SK-N-SH (cell line): ENCODE measurements at regions not wholly inside any gene's neighbourhood (a gene's known extent, or its start where the extent isn't known, plus 50 kb on each side); places are given as distances from the start of the nearest gene placed in this dataset.

Experiments used
- CTCF ChIA-PET: fragments of 300-600, 350-600 bp; formaldehyde crosslinking; extraction: SDS; loops from one replicate; lab custom pipeline; 2021; lab: Yijun Ruan, JAX
- POLR2A ChIA-PET: fragments of 350-600 bp; sonication (Branson Sonifier 250); formaldehyde crosslinking; extraction: SDS; loops from one replicate; lab custom pipeline; 2020; ENCODE audit warnings: antibody characterized with exemption, inconsistent platforms; lab: Yijun Ruan, JAX
- DNase-seq: peaks from one replicate; pipeline ENCODE4 v3.0.0; 2012
- H2AFZ ChIP-seq: fragments of 200-600 bp; sonication (generic); 2 replicates; pipeline ENCODE4 v1.8.1; 2016; ENCODE audit warnings: antibody characterized with exemption, mild to moderate bottlenecking, low read depth
- H3F3A ChIP-seq: fragments of 200-600 bp; sonication (generic); replicated peaks from 2 replicates; pipeline ENCODE3; 2016; ENCODE audit warnings: antibody characterized with exemption, mild to moderate bottlenecking; ENCODE audit not compliant: insufficient read depth
- H3K27ac ChIP-seq, 2 experiments: fragments of 200-500 bp in 1 of 2; fragments of 200-600 bp in 1 of 2; sonication (Bioruptor generic) in 1 of 2; sonication (generic), shearing (Covaris generic) in 1 of 2; 2 replicates each; pipeline versions ENCODE4 v1.5.1 to v1.6.1; 2014 to 2016; ENCODE audit warnings: low read depth in 2 of 2, inconsistent platforms in 1 of 2, low read length in 1 of 2, mild to moderate bottlenecking in 1 of 2, mixed read lengths in 1 of 2
- H3K27me3 ChIP-seq: fragments of 200-600 bp; sonication (generic), shearing (Covaris generic); 2 replicates; pipeline ENCODE4 v1.6.1; 2016; ENCODE audit warnings: mixed run types; ENCODE audit not compliant: insufficient read depth
- H3K36me3 ChIP-seq, 2 experiments: fragments of 200-500 bp in 1 of 2; fragments of 200-600 bp in 1 of 2; sonication (Bioruptor generic) in 1 of 2; sonication (generic) in 1 of 2; replicated peaks in 1 of 2; 2 replicates each; pipeline versions ENCODE3 to v1.5.1; 2014 to 2016; ENCODE audit warnings: low read length in 1 of 2, mild to moderate bottlenecking in 1 of 2; ENCODE audit not compliant: insufficient read depth in 2 of 2, control insufficient read depth in 1 of 2
- H3K4me1 ChIP-seq, 2 experiments: fragments of 200-500 bp in 1 of 2; fragments of 200-600 bp in 1 of 2; sonication (Bioruptor generic) in 1 of 2; sonication (generic), shearing (Covaris generic) in 1 of 2; 2 replicates each; pipeline versions ENCODE4 v1.5.1 to v1.6.1; 2014 to 2016; ENCODE audit warnings: low read depth in 1 of 2, low read length in 1 of 2, mixed run types in 1 of 2; ENCODE audit not compliant: insufficient read depth in 2 of 2, control insufficient read depth in 1 of 2
- H3K4me2 ChIP-seq: fragments of 200-600 bp; sonication (generic), shearing (Covaris generic); 2 replicates; pipeline ENCODE4 v1.6.1; 2017; ENCODE audit warnings: mixed run types
- H3K4me3 ChIP-seq, 2 experiments: fragments of 200-500 bp in 1 of 2; fragments of 200-600 bp in 1 of 2; sonication (Bioruptor generic) in 1 of 2; sonication (generic), shearing (Covaris generic) in 1 of 2; 2 replicates each; pipeline versions ENCODE4 v1.5.1 to v1.8.1; 2014 to 2016; ENCODE audit warnings: low read depth in 2 of 2, inconsistent platforms in 1 of 2, low read length in 1 of 2, mild to moderate bottlenecking in 1 of 2, mixed read lengths in 1 of 2, moderate library complexity in 1 of 2
- H3K79me2 ChIP-seq: fragments of 200-600 bp; sonication (generic); 2 replicates; pipeline ENCODE4 v1.8.1; 2017; ENCODE audit warnings: mild to moderate bottlenecking; ENCODE audit not compliant: insufficient read depth
- H3K9ac ChIP-seq: fragments of 200-600 bp; sonication (generic); 2 replicates; pipeline ENCODE4 v1.6.1; 2017; ENCODE audit warnings: mixed run types
- H3K9me2 ChIP-seq: fragments of 200-600 bp; sonication (generic); 2 replicates; pipeline ENCODE4 v1.6.1; 2017; ENCODE audit warnings: mixed run types
- H3K9me3 ChIP-seq: fragments of 200-600 bp; sonication (generic); 2 replicates; pipeline ENCODE4 v1.6.1; 2017; ENCODE audit warnings: mixed run types, mild to moderate bottlenecking, moderate library complexity
- H4K20me1 ChIP-seq: fragments of 200-600 bp; sonication (generic); 2 replicates; pipeline ENCODE4 v1.6.1; 2017; ENCODE audit warnings: mild to moderate bottlenecking, mixed run types; ENCODE audit not compliant: insufficient read depth
- CTCF ChIP-seq: fragments of 200-600 bp; sonication (generic); IDR thresholded peaks from 2 replicates; pipeline ENCODE4 v1.6.1; 2017; ENCODE audit warnings: antibody characterized with exemption, mild to moderate bottlenecking, moderate library complexity
- EP300 ChIP-seq, 2 experiments: IDR thresholded peaks; 2 replicates each; pipeline versions ENCODE4 v1.4.0 to v1.6.1; 2012; ENCODE audit warnings: borderline replicate concordance in 1 of 2, low read depth in 1 of 2, low read length in 1 of 2
- FOSL2 ChIP-seq: IDR thresholded peaks from 2 replicates; pipeline ENCODE4 v1.4.0; 2012; ENCODE audit warnings: low read depth, mild to moderate bottlenecking, moderate library complexity, borderline replicate concordance
- JUND ChIP-seq: IDR thresholded peaks from 2 replicates; pipeline ENCODE4 v1.4.0; 2012
- MEF2A ChIP-seq: IDR thresholded peaks from 2 replicates; pipeline ENCODE4 v1.4.0; 2012; ENCODE audit warnings: low read depth, borderline replicate concordance
- MXI1 ChIP-seq: IDR thresholded peaks from 2 replicates; pipeline ENCODE4 v1.6.1; 2012; ENCODE audit warnings: mild to moderate bottlenecking, low read depth, low read length, improper control_type of control experiment
- NRF1 ChIP-seq: IDR thresholded peaks from 2 replicates; pipeline ENCODE4 v1.6.1; 2012; ENCODE audit warnings: low read depth, mild to moderate bottlenecking, low read length
- RCOR1 ChIP-seq: fragments of 150-350 bp; IDR thresholded peaks from 2 replicates; pipeline ENCODE4 v1.6.1; 2017; ENCODE audit warnings: antibody characterized with exemption, low read length
- RXRA ChIP-seq: IDR thresholded peaks from 2 replicates; pipeline ENCODE4 v1.4.0; 2012; ENCODE audit warnings: low read depth, mild to moderate bottlenecking, borderline replicate concordance
- SMC3 ChIP-seq: IDR thresholded peaks from 2 replicates; pipeline ENCODE4 v1.6.1; 2012; ENCODE audit warnings: low read depth, low read length, improper control_type of control experiment
- TCF12 ChIP-seq: IDR thresholded peaks from 2 replicates; pipeline ENCODE4 v1.4.0; 2012
- TEAD4 ChIP-seq: IDR thresholded peaks from 2 replicates; pipeline ENCODE4 v1.4.0; 2012; ENCODE audit warnings: mild to moderate bottlenecking, borderline replicate concordance; ENCODE audit not compliant: insufficient read depth
- YY1 ChIP-seq: IDR thresholded peaks from 2 replicates; pipeline ENCODE4 v1.4.0; 2012; ENCODE audit warnings: low read depth, mild to moderate bottlenecking
- WGBS: methylation state at CpG from one replicate; pipeline ENCODE4 v1.1.6; 2017; ENCODE audit warnings: low lambda C conversion rate; 5-methylcytosine and 5-hydroxymethylcytosine counted together
- TF ChIP-seq, protein P1 (sequence below): IDR thresholded peaks from 2 replicates; pipeline ENCODE4; 2012
- TF ChIP-seq, protein P2 (sequence below): IDR thresholded peaks from 2 replicates; pipeline ENCODE4 v1.4.0; 2012; ENCODE audit warnings: low read depth, borderline replicate concordance

- TF ChIP-seq MXI1 (no peak), JUND (no peak), NRF1 (no peak)
- TF ChIP-seq, protein P1, sequence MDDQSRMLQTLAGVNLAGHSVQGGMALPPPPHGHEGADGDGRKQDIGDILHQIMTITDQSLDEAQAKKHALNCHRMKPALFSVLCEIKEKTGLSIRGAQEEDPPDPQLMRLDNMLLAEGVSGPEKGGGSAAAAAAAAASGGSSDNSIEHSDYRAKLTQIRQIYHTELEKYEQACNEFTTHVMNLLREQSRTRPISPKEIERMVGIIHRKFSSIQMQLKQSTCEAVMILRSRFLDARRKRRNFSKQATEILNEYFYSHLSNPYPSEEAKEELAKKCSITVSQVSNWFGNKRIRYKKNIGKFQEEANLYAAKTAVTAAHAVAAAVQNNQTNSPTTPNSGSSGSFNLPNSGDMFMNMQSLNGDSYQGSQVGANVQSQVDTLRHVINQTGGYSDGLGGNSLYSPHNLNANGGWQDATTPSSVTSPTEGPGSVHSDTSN = no peak
These were observed 262.3 kb upstream of the SOX4 start (continued) for GRCh38 chr6:21331235-21331634.

- no peaks in the 10 kb centered on the region for H3K79me2 ChIP-seq
- no peak for TF ChIP-seq SMC3
- no peak for TF ChIP-seq FOSL2
- TF ChIP-seq, protein P2, sequence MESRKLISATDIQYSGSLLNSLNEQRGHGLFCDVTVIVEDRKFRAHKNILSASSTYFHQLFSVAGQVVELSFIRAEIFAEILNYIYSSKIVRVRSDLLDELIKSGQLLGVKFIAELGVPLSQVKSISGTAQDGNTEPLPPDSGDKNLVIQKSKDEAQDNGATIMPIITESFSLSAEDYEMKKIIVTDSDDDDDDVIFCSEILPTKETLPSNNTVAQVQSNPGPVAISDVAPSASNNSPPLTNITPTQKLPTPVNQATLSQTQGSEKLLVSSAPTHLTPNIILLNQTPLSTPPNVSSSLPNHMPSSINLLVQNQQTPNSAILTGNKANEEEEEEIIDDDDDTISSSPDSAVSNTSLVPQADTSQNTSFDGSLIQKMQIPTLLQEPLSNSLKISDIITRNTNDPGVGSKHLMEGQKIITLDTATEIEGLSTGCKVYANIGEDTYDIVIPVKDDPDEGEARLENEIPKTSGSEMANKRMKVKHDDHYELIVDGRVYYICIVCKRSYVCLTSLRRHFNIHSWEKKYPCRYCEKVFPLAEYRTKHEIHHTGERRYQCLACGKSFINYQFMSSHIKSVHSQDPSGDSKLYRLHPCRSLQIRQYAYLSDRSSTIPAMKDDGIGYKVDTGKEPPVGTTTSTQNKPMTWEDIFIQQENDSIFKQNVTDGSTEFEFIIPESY = no peak
- TF ChIP-seq NRF1 = no peak
- TF ChIP-seq CTCF = no peak
- no peak for TF ChIP-seq RXRA
- no peak for TF ChIP-seq EP300 (IDR thresholded peaks at IDR 0.05; ENCODE audit: borderline replicate concordance in 1 of 2, low read depth in 1 of 2, low read length in 1 of 2)
- no peak for TF ChIP-seq RCOR1
- POLR2A ChIA-PET = no interaction called here
- no peaks in the 10 kb centered on the region for H3K27me3 ChIP-seq
- no peaks in the 10 kb centered on the region for H4K20me1 ChIP-seq
- WGBS = 80% methylated on average over 5 of the region's 5 CpGs
- no peak overlapping the region for H3K4me3 ChIP-seq
- DNase-seq = no peak
- no peaks in the 10 kb centered on the region for H3K9me3 ChIP-seq
- H3K4me2 ChIP-seq = no peak overlapping the region
- peaks cover 0 to 3% of the 10 kb centered on the region in 2 experiments; a peak in 1 of 4 replicates for H3K4me1 ChIP-seq
- no peaks in the 10 kb centered on the region for H3F3A ChIP-seq
- H3K36me3 ChIP-seq = no peaks in the 10 kb centered on the region
- CTCF ChIA-PET = no interaction called here
- H3K9ac ChIP-seq = no peak overlapping the region
- no peaks in the 10 kb centered on the region for H3K9me2 ChIP-seq
- no peak overlapping the region for H3K27ac ChIP-seq
- H2AFZ ChIP-seq = no peak overlapping the region
These were observed 261.5 kb upstream of the SOX4 start for GRCh38 chr6:21332077-21332476.

DNA sequence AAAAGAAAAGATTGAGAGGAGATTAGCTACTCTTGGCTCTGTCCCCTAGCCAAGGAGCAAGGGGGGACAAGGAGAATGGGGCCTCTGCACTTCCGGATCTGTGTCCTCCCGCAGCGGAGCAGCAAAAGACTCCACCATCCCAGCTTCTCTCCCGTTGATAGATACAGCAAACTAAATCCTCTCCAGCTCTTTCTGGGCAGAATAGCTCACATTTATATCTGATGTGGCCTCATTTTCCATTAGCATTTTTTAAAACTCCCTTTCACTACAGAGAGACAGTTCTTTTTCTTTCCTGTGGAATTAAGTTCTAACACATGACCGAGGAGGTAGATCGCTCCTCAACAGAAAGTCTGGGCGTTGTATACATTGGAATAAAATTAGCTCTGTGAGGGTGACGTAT is 260.9 kb upstream of the SOX4 start:
- TF ChIP-seq SMC3 = no peak
- no peak for TF ChIP-seq YY1
- TF ChIP-seq, protein P2 = no peak
- TF ChIP-seq RCOR1 = no peak
- TF ChIP-seq JUND = no peak
- TF ChIP-seq MEF2A = no peak
- TF ChIP-seq FOSL2 = no peak
- TF ChIP-seq, protein P1 = no peak
- no peak for TF ChIP-seq TEAD4
- TF ChIP-seq TCF12 = no peak
- DNase-seq = no peak
- Histone ChIP-seq H3F3A (no peaks in the 10 kb centered on the region), H3K9me2 (no peaks in the 10 kb centered on the region), H3K36me3 (no peaks in the 10 kb centered on the region), H2AFZ (no peak overlapping the region), H3K4me1 (peaks cover 0 to 3% of the 10 kb centered on the region in 2 experiments; a peak in 1 of 4 replicates), H3K9me3 (no peaks in the 10 kb centered on the region), H3K79me2 (no peaks in the 10 kb centered on the region), H4K20me1 (no peaks in the 10 kb centered on the region), H3K4me2 (no peak overlapping the region), H3K27ac (no peak overlapping the region), H3K4me3 (no peak overlapping the region), H3K27me3 (no peaks in the 10 kb centered on the region), H3K9ac (no peak overlapping the region)
- WGBS = 92% methylated on average over 8 of the region's 8 CpGs
- POLR2A ChIA-PET = no interaction called here
- CTCF ChIA-PET = interaction anchor here (0.6 kb wide), 1 partner anchor 12 kb away, joined by 3 read pairs; no protein-coding TSS in a partner anchor
